Hematopoietic multipotent progenitor cell treated with erythropoietin and hydrocortisone succinate and interleukin-3 and kit ligand, for 17 days (in vitro differentiated cells): ENCODE measurements at regions not wholly inside any gene's neighbourhood (a gene's known extent, or its start where the extent isn't known, plus 50 kb on each side); places are given as distances from the start of the nearest gene placed in this dataset.
"Not testable (repeated sequence)": the region's sequence is repeated elsewhere in the genome, so short reads cannot be mapped to it uniquely, and the experiment has no call there.

Experiments
- DNase-seq: peaks from one replicate; pipeline ENCODE4 v3.0.0-alpha.2; 2015; ENCODE audit warnings: low spot score

DNA sequence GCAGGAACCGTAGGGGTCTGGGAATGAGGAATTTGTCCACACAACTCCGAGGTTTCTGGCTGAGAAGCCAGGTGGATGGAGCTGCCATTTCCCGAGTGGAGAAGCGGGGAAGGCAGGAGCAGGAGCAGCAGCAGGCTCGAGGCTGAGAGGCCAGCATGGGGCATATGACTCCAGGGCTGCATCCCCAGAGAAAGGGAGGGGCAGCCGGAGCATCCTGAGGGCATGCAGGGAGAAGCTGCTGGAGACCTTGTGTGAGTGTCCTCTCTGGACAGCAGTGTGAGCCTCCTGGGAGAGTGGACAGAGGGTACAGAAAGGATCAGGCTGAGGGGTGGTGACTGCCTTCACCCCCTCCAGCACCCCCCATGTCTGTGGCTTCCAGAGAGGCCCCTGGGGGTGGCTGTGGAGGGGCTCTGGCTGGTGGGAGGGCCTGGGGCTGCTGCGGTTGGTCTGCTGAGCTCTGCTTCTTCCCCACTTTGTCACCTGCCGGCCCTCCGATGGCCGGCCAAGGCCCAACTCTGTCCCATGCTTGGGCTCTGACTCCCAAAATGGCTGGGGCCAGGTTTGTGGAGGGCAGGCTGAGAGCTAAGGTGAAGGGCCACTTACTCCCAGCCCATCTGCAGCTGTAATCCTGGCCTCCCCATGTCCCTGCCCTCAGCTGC is 633.1 kb downstream of the MATN1 start:
- no peak for DNase-seq

DNA sequence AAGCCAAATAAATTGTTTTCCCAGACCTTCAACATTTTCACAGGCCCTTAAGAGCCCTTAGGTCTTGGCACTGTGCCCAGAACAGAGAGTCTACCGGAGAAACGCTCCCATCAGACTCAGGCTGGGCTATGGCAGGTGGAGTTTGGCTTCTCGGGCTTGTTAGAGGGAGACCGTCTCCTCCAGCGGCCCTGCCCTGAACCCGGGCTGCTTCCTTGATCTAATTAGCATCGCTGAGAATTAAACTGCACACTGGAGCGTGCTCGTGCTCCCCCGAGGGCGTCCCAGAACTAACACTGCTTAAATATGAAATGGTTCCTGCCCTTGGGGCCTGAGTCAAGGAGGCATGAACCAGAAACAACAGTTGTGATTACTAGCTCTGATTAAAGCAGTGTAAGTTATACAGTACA is 634.4 kb downstream of the MATN1 start:
- no peak for DNase-seq

DNA sequence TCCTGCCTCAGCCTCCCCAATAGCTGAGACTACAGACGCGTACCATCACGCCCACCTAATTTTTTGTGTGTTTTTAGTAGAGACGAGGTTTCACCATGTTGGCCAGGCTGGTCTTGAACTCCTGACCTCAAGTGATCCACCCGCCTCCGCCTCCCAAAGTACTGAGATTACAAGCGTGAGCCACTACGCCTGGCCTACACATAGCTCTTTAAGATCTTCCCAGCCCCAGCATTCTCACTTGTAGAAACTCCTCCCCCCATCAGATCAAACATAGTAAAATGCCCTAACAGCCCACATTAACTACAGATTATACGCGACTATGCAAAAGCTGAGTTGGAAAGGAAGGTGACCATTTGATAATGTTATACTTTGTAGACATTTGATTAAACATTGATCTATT is 634.8 kb downstream of the MATN1 start:
- no peak for DNase-seq

DNA sequence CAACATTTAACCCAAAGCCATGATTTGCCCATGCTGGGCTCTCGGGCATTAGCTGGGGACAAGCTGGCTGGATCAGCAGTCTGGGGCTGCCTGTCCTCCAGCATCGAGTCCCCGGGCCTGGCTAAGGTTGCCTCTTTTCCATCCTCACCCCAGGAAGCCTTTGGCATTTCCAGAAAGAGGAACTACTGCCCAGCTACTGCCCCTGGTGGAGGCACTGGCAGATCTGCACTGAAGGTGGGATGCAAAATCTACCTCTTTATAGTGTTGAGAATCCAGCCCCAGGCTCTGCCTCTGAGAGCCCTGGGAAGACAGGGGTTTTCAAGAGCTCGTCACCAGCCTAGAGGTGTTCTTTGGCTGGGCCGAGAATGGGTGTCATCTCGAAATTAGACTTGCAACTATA is 635.9 kb downstream of the MATN1 start:
- no peak for DNase-seq

DNA sequence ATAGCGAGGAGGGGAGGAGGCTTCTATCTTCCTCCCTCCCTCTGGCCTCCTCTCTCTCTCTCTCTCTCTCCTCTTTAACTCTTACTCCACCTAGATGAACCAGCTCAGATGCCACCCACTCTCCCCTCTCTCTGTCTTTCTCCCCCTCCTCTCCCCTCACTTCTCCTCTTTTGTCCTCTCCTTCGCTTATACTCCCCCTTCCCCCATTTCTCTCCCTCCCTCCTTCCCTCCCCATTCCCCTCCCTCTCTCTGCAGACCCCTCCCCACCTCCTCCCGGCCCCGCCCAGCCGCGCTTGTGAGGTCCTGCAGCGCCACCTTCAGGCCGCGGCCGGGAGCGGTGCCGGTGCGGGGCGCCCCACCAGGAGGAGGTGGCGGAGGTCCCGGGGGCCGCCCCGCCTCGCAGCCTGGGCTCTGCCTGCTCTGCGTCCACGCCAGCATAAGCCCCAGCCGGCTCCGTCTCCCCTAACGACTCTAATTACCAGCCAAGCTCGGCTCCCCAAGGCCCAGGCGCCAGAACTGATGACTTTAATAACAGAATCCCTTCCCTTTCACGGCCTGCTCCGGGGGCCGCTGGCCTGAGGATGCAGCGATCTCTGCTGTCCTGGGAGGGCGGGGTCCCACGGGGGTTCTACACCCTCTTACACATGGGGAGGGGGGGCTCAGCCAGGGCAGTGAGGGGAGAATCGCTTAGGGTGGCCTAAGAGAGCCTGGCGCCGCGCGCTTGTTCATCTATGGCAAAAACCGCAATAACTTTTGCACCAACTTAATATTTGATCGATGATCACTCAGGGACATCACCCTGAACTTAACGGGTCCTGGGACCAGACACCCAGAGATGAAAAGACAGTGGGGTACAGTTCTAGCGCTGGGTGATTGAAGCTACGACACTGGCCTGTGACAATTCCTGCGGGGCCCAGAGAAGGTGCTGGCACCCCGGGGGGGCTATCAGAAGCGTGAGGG is 637.3 kb downstream of the MATN1 start:
- DNase-seq, result no peak

DNA sequence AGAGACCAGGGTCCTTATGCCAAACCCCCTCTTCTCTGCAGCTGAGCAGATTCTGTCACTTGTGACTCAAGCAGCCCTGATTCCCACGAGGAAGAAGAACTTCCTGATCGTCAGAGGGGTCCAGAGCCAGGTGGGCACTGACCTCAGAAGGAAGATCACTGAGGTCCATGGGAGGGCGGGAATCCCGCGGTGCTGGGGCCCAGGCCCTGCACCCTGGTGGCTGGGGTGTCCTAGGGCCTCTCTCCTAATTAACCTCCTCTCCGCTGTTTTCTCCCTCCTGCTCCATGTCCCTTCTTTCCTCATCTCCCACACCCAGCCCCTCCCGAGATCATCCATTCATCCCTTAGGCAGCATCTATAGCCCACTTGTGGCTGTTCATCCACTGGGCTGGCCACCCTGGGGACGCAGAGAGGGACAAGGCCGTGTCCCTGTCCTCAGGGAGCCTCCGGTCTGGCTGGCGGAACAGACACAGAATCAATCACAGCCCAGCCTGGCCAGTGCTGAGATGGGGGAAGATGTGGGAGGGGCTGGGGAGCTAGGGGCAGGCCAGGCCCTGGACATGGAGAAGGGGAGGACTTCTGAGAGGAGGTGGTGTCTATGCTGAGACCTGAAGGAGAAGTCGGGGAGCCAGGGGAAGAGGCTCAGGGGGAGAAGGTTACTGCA is 638.3 kb downstream of the MATN1 start:
- no peak for DNase-seq

DNA sequence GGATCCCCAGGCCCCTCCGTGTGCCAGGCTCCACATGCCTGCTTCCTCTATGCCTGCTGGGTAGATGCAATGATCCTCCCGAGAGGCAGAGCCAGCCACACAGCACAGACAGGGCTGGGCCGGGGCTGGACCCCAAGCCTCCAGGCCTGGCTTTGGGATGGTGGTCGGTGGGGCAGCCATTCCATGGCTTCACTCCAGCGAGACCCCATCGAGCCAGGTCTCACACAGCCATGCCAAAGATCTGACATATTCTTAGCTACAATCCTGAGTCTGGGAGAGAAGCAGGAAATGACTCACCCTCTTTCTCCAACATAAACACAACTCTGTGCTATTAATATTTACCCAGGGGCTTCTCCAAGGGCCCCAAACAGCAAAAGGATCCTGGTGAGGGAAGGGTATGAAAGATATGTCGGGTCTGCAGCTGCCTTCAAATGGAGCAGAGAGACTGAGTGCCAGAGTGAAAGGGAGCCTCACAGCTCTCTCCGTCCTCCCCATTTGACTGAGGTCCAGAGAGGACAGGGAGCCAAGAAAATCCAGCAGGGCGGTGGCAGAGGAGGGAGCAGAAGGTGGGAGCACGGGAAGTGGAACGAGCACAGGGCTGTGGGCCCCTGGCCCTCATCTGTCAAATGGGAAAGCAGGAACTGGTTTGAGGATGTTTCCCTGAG is 639.5 kb downstream of the MATN1 start:
- no peak for DNase-seq

DNA sequence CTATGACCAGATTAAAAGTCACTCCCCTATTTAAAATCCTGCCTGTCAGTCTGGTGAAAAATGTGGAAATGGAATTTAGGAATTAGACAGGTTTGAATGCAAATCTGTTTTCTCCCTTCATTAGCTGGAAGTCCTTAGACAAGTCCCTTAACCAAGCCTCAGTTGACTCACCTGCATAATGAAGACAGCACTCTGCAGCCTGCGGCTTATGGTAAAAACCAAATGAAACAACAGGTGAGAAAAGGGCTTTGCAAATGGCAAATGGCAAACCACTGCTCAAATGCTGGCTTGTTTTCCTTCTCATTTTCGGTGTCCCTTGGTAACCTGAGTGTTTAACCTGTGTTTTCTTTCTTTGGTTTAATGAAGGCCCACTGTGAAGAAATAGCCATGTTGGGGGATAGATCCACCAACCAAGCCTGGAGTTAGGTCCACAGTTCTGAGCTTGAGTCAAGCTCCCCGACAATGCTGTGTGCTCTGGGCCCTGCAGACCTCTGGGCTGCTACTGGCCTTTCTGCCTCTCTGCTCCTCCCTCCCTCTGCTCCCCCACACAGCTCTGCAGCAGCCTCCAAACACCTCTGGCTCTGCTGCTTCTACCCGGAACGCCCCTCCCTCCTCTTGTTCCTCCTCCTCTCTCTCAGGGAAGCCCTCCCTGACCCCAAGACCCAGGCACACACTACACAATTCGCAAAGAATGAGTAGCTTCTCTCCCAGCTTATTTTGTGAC is 641.8 kb downstream of the MATN1 start:
- DNase-seq, result no peak

DNA sequence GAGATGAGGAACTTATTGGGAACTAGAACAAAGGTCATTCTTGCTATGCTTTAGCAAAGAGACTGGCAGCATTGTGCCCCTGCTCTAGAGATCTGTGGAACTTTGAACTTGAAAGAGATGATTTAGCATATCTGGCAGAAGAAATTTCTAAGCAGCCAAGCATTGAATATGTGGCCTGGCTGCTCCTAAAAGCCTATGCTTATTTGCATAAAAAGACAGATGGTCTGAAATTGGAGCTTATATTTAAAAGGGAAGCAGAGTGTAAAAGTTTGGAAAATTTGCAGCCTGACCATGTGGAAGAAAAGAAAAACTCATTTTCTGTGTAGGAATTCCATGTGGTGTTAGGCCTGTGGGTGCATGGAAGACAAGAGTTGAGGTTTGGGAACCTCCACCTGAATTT is 647.5 kb downstream of the MATN1 start:
- DNase-seq, result not testable (repeated sequence)

DNA sequence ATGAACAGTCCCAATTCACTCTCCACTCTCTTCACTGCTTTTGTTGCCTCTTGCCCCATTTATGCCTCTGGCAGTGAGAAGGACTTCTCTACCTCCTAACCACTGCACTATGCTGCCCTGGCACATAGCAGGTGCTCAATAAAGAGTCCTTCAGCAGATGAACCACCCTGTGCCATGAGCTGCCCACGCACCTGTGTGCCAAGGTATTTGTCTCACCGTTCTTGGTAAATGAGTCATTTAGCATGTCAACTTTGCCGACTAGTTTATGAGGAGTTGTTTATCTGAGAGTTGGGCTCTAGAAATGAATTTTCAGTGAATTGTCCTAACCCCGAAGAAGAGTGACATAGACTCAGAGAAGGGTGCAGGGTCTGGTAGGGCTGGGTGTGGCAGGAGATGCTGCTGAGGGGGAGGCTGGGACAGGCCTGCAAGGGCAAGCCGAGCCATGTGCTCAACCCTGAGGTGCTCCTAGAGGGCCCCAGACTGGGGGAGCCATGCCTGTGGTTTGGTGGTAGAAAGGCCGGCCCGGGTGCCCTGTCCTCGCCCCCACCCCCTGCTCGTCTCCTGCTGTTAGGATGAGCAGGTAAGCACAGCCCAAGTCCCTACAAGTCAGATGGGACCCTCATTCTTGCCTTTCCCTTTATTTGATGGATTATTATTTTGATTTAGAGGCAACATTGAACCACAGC is 654.5 kb downstream of the MATN1 start:
- no peak for DNase-seq

DNA sequence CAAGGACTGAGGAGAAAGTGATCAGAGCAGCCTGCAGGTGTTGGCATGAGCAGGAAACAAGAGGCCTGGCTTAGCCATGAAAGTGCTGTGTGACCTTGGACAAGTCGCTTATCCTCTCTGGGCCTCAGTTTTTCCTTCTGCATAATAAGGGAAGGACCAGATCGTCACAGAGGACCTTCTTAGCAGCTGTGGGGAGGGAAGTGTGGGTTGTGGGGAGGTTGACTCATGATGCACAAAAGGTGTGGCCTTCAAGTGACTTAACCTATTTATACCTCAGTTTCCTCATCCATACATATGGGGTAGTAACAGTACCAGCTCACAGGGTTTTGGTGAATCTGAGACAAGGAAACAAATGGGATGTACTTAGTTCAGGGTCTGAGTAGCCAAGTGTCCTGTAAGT is 658.8 kb downstream of the MATN1 start:
- no peak for DNase-seq

DNA sequence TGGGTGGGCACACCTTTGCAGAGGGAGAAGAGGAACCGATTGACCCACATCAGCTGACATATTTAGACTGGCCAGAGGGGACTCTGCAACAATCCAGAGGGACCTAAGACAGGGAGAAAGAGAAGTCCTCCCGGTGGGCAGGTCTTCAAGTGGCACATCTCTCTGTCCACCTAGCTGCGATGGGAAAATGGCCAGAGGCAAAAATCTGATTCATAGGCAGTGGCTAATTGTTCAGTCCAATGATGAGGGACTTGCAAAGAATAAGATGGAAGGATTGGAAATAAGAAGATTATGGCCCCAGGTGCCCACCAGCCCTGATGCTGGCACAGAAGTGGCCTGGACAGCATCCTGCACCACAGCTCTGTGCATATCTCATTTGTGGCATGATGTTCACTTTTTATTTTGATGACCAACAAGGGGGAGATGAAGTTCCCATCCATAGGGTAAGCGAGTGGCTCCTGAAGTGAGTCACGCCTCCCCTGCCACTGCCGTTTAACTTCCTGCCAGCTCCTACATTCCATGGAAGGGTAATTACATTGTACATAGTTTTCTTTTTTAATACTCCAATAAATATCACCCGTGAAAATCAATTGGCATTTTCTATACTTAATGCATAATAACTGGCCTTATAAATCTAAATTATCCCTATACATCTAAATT is 659.6 kb downstream of the MATN1 start:
- no peak for DNase-seq

DNA sequence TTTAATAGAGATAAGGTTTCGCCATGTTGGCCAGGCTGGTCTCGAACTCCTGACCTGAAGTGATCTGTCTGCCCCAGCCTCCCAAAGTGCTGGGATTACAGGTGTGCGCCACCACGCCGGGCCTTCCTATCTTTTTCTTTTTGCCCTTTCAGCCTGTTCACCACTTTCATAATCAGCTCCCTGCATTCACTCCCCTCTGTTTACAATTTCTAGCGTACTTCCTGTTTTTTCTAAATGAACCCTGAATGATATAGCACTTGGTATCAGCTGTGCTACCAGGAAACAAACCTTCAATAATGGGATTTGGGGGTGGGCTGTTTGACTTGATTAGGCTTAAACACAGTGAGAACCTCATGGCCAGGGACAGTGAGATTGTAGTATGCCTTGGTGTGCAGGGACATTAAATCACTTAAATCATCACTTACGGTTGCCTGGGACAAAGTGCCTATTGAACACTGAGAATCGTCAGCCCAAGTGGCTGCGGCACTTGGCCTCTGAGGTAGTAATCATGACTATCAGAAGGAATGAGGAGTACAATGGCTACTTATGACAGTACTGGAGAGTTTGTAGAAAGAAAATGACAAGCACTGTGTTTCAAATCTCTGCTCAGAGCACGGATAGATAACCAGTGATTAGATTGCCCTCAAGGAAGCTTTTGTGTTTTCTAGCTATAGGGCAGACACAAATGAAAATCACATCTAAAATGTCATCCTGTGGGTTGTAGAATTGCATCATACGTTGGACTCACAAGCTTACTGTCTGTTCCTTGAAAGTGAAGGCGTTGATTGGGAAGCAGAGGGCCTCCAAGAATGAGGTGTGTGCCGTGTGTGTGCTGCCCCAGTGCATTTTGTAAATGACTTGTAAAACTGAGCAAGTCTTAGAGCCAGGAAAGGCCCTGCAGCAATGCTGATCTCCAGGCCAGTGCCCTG is 661.8 kb downstream of the MATN1 start:
- DNase-seq, result no peak

DNA sequence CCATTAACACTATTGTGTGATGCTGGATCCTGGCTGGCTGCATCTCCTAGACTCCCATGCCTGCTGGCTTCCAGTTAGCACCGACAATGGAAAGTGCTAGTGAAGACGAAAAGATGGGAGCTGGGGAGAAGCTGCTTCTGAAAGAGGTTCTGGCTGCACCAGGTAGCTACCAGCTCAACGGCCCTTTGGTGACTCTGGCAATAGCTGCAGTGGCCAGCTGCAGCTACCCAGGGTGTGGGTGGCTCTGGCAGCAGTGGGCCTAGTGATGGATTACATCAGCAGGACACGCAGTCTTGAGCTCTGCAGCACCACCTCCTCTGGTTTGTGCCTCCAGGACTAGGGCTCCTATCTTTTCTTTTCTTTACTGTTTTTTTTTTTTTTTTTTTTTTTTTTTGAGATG is 662.6 kb downstream of the MATN1 start:
- no peak for DNase-seq

DNA sequence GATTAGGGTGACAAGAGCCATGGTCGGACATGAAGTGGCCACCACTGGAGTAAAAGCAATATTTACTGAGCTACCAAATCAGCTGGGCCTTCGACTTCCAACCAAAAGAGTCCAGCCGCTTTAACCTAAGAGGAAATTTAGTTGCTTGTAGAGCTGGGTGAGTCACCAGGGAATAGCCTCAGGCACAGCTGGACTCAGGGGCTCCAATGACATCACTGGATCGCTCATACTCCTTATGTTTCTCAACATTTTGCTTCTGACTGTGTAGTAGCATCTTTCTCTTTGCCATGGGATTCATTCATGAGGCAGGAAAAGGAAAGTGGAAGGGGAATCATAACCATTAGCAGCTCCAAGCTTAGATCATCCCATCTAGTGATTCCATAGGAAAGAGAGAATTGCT is 664.4 kb downstream of the MATN1 start:
- DNase-seq, result no peak

DNA sequence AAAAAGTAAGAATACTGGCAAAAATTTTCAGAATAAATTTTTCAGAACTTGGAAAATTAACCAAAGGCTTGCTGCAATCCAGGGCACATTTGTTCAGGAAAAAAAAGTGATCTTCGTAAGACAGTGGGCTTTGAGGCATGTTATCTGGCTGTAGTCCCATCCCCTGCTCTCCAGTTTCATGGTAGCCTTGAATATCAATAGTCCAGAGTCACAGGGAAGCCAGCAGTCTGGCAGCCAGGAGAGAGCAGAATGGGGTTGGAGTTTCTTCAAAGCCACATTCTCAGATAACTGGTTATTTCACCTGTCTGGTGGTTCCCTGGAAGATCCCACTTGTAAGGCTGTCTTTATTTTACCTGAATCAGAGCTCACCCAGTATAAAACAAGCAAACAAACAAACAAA is 669.3 kb downstream of the MATN1 start:
- no peak for DNase-seq

DNA sequence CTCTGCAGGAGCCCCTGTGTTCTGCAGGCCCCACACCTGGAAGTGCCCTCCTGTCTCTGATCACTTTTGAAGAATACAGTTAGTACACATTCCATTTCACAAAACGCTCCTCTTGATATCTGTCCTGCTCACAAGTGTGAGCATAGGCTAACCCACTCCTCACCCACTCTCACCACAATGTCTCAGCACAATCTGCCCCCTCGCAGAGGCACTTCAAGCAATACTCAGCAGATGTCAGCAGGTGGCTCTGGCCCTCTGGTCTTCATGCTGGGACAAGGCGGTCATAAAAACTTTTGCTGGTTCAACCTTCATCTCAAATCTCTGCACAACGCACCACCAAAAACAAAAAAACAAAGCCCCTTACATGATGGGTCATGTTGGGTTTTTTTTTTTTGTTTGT is 671.2 kb downstream of the MATN1 start:
- DNase-seq, result no peak

DNA sequence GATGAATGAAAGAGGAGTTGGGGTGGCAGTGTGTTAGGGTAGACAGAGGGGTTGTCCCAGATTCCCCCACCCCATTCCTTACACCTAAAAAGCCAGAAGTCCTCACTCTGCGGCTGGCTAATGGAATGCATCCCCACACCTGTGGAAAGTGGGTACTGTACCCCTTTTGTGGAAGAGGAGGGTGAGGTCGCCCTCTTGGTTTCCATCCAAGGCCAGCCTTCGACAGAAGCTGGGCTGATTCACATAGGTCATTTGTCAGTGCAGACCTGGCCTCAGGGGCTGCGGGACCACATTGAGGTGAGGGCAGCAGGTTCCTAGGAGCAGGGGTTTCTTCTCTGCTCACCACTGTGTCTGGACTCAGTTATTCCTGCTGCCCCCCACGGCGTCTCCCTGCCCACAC is 671.6 kb downstream of the MATN1 start:
- no peak for DNase-seq

DNA sequence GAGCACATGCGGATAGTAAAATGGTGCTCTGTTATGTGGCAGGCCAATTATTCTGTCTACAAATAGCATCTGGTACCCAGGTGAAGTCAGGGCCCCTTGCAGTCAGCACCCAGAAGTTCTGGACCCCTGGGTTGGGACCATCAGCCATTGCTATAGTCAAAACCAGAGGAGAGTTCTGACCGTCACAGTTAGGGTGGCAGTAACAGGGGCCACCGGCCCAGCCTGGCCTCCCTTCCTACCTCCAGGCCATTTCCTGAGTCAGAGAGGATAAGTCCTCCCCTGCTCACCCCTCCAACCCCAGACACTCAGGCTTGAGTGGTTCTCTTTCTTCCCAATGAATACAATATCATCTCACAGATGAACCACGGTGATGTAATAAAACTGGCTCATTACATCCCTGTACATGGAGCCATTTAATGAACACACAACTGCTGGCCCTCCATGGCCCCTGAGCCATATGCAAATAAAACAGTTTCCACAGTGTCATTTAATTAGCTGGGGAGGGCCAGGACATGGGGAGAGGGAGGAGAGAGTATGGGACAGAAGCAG is 673.6 kb downstream of the MATN1 start:
- no peak for DNase-seq
